GM18909 (cell line): ENCODE measurements at regions not wholly inside any gene's neighbourhood (a gene's known extent, or its start where the extent isn't known, plus 50 kb on each side); places are given as distances from the start of the nearest gene placed in this dataset.

Experiments used
- ATAC-seq: cut with Tn5 transposase; IDR thresholded peaks from one replicate; pipeline ENCODE4 v1.9.1; 2021; ENCODE audit warnings: mild to moderate bottlenecking; ENCODE audit not compliant: unreplicated experiment, poor library complexity

- ATAC-seq = no peak
Measured at GRCh38 chr6:139430899-139431601, 56.6 kb upstream of the CITED2 start.

- no peak for ATAC-seq
Measured at GRCh38 chr6:139429580-139430145, 55.2 kb upstream of the CITED2 start.

- no peak for ATAC-seq
Measured at GRCh38 chr6:139427199-139427598, 52.8 kb upstream of the CITED2 start.

- ATAC-seq = no peak
Measured at GRCh38 chr6:139426795-139427194, 52.3 kb upstream of the CITED2 start.

- no peak for ATAC-seq
Measured at GRCh38 chr6:139425780-139426179, 51.3 kb upstream of the CITED2 start.

- ATAC-seq = no peak
Measured at GRCh38 chr6:139423971-139424667, 49.7 kb upstream of the CITED2 start.
